Epithelial cell of proximal tubule (primary cell): ENCODE measurements at regions not wholly inside any gene's neighbourhood (a gene's known extent, or its start where the extent isn't known, plus 50 kb on each side); places are given as distances from the start of the nearest gene placed in this dataset.

ENCODE experiments used
- DNase-seq: peaks from one replicate; pipeline ENCODE4 v3.0.0-alpha.2; 2011; ENCODE audit warnings: low read depth
- H3K4me3 ChIP-seq: 2 replicates; pipeline ENCODE4 v1.5.1; 2011; ENCODE audit warnings: low read depth, mild to moderate bottlenecking, low read length
- CTCF ChIP-seq: conservative IDR thresholded peaks from 2 replicates; pipeline ENCODE4 v1.5.1; 2012; ENCODE audit warnings: low read depth, mild to moderate bottlenecking, low read length

GRCh38 chr5:2200261-2200950 lies 317.7 kb upstream of the IRX4 start:
- DNase-seq: no peak
- TF ChIP-seq CTCF: no peak
- H3K4me3 ChIP-seq: no peak overlapping the region

- TF ChIP-seq CTCF: no peak
- H3K4me3 ChIP-seq: no peak overlapping the region
- no peak for DNase-seq
Measured at GRCh38 chr5:2199697-2200096, 317.0 kb upstream of the IRX4 start.

GRCh38 chr5:2196989-2197619 lies 314.4 kb upstream of the IRX4 start:
- no peak for DNase-seq
- H3K4me3 ChIP-seq: no peak overlapping the region
- TF ChIP-seq CTCF: no peak

GRCh38 chr5:2196416-2196815 lies 313.7 kb upstream of the IRX4 start:
- no peak overlapping the region for H3K4me3 ChIP-seq
- no peak for TF ChIP-seq CTCF
- no peak for DNase-seq

- TF ChIP-seq CTCF: no peak
- DNase-seq: no peak
- H3K4me3 ChIP-seq: no peak overlapping the region
Measured at GRCh38 chr5:2194949-2195348, 312.2 kb upstream of the IRX4 start.

GRCh38 chr5:2194236-2194555 lies 311.5 kb upstream of the IRX4 start:
- no peak for TF ChIP-seq CTCF
- H3K4me3 ChIP-seq: no peak overlapping the region
- DNase-seq: no peak
